ENCODE measurements at regions not wholly inside any gene's neighbourhood (a gene's known extent, or its start where the extent isn't known, plus 50 kb on each side); places are given as distances from the start of the nearest gene placed in this dataset.

- TF ChIP-seq CTCF (IDR thresholded peaks at IDR 0.05; ENCODE audit: borderline replicate concordance, extremely low read depth, low read length, poor library complexity, severe bottlenecking) (no peak), EZH2 (IDR thresholded peaks at IDR 0.05; ENCODE audit: borderline replicate concordance, low read depth, low read length, severe bottlenecking) (no peak)
Measured at GRCh38 chr7:13169356-13169755, 481.9 kb downstream of the ARL4A start.

All from DND-41 (cell line).